ENCODE measurements at regions not wholly inside any gene's neighbourhood (a gene's known extent, or its start where the extent isn't known, plus 50 kb on each side); places are given as distances from the start of the nearest gene placed in this dataset.
"Not testable (repeated sequence)": the region's sequence is repeated elsewhere in the genome, so short reads cannot be mapped to it uniquely, and the experiment has no call there.

GRCh38 chr5:101288633-101289032 lies 385.6 kb upstream of the ST8SIA4 start:
- intact Hi-C loops (cut with micrococcal nuclease), result no loop called here
- Histone ChIP-seq H4K20me1 (replicated peaks; ENCODE audit: control insufficient read depth, extremely low read depth, insufficient read depth, low read length) (no peaks in the 10 kb centered on the region), H3K4me3 (replicated peaks in 1 of 3; ENCODE audit: insufficient read depth in 1 of 3, low read depth in 1 of 3, low read length in 3 of 3) (no peak overlapping the region), H3K9me3 (replicated peaks; ENCODE audit: control insufficient read depth, insufficient read depth, low read length) (no peaks in the 10 kb centered on the region), H3K4me2 (ENCODE audit: insufficient read depth, low read length) (no peak overlapping the region), H3K9ac (replicated peaks; ENCODE audit: extremely low read depth, insufficient read depth, low read length) (no peak overlapping the region), H3K79me2 (ENCODE audit: control insufficient read depth, insufficient read depth, low read length) (no peaks in the 10 kb centered on the region), H3K27me3 (ENCODE audit: control insufficient read depth in 2 of 2, insufficient read depth in 2 of 2, low read length in 2 of 2) (no peaks in the 10 kb centered on the region), H3K36me3 (ENCODE audit: control insufficient read depth in 2 of 2, extremely low read depth in 1 of 2, insufficient read depth in 2 of 2, low read length in 2 of 2) (no peaks in the 10 kb centered on the region), H3K4me1 (ENCODE audit: control insufficient read depth, extremely low read depth, insufficient read depth, low read length) (no peaks in the 10 kb centered on the region), H3K9me1 (replicated peaks; ENCODE audit: control insufficient read depth, extremely low read depth, insufficient read depth, low read length) (no peaks in the 10 kb centered on the region), H2AFZ (ENCODE audit: low read depth, low read length) (no peak overlapping the region), H3K27ac (ENCODE audit: insufficient read depth, low read depth, low read length) (no peak overlapping the region)
- BruUV-seq (replicated peaks), result no TSS peak
- TF ChIP-seq MAX (IDR thresholded peaks at IDR 0.05; ENCODE audit: insufficient read depth, insufficient read length) (no peak), POLR2A (IDR thresholded peaks at IDR 0.05; ENCODE audit: low read depth, low read length) (no peak), POLR2AphosphoS5 (IDR thresholded peaks at IDR 0.05; ENCODE audit: insufficient read depth, low read depth, low read length) (no peak)
- no peak for FAIRE-seq
- POLR2A ChIA-PET, result no interaction called here
- dilution Hi-C loops (cut with MboI; ENCODE audit: extremely low pct_ligation_motif_present, low sequenced_read_pairs), result no loop called here
- no peak for DNase-seq (ENCODE audit: low read depth, low spot score)
- CTCF ChIA-PET, result no interaction called here

GRCh38 chr5:101284736-101285375 lies 381.8 kb upstream of the ST8SIA4 start:
- no peak for DNase-seq (ENCODE audit: low read depth, low spot score)
- intact Hi-C loops (cut with micrococcal nuclease), result no loop called here
- ChIA-PET CTCF (no interaction called here), POLR2A (no interaction called here)
- no TSS peak for BruUV-seq (replicated peaks)
- Histone ChIP-seq H3K4me2 (ENCODE audit: insufficient read depth, low read length) (no peak overlapping the region), H3K27me3 (ENCODE audit: control insufficient read depth in 2 of 2, insufficient read depth in 2 of 2, low read length in 2 of 2) (no peaks in the 10 kb centered on the region), H3K9me1 (replicated peaks; ENCODE audit: control insufficient read depth, extremely low read depth, insufficient read depth, low read length) (no peaks in the 10 kb centered on the region), H3K79me2 (ENCODE audit: control insufficient read depth, insufficient read depth, low read length) (no peaks in the 10 kb centered on the region), H3K9me3 (replicated peaks; ENCODE audit: control insufficient read depth, insufficient read depth, low read length) (no peaks in the 10 kb centered on the region), H3K27ac (ENCODE audit: insufficient read depth, low read depth, low read length) (no peak overlapping the region), H3K36me3 (ENCODE audit: control insufficient read depth in 2 of 2, extremely low read depth in 1 of 2, insufficient read depth in 2 of 2, low read length in 2 of 2) (no peaks in the 10 kb centered on the region), H3K9ac (replicated peaks; ENCODE audit: extremely low read depth, insufficient read depth, low read length) (no peak overlapping the region), H2AFZ (ENCODE audit: low read depth, low read length) (no peak overlapping the region), H3K4me3 (replicated peaks in 1 of 3; ENCODE audit: insufficient read depth in 1 of 3, low read depth in 1 of 3, low read length in 3 of 3) (no peak overlapping the region), H4K20me1 (replicated peaks; ENCODE audit: control insufficient read depth, extremely low read depth, insufficient read depth, low read length) (no peaks in the 10 kb centered on the region), H3K4me1 (ENCODE audit: control insufficient read depth, extremely low read depth, insufficient read depth, low read length) (no peaks in the 10 kb centered on the region)
- FAIRE-seq, result no peak
- dilution Hi-C loops (cut with MboI; ENCODE audit: extremely low pct_ligation_motif_present, low sequenced_read_pairs), result no loop called here
- TF ChIP-seq JUN (IDR thresholded peaks at IDR 0.05; ENCODE audit: borderline replicate concordance, insufficient read depth, insufficient read length, low read depth) (no peak), EZH2 (IDR thresholded peaks at IDR 0.05; ENCODE audit: borderline replicate concordance, low read depth, low read length, severe bottlenecking) (no peak), MAX (IDR thresholded peaks at IDR 0.05; ENCODE audit: insufficient read depth, insufficient read length) (no peak), FOS (IDR thresholded peaks at IDR 0.05; ENCODE audit: borderline replicate concordance, insufficient read depth, low read length) (no peak), CTCF (IDR thresholded peaks at IDR 0.05; ENCODE audit: extremely low read depth in 1 of 2, insufficient read depth in 1 of 2, low read depth in 1 of 2, low read length in 2 of 2) (no peak)

GRCh38 chr5:101283938-101284337 lies 380.9 kb upstream of the ST8SIA4 start:
- H3K9me1 ChIP-seq (replicated peaks; ENCODE audit: control insufficient read depth, extremely low read depth, insufficient read depth, low read length); H3K9ac ChIP-seq (replicated peaks; ENCODE audit: extremely low read depth, insufficient read depth, low read length); H3K27ac ChIP-seq (ENCODE audit: insufficient read depth, low read depth, low read length); H3K4me3 ChIP-seq (replicated peaks in 1 of 3; ENCODE audit: insufficient read depth in 1 of 3, low read depth in 1 of 3, low read length in 3 of 3); H3K27me3 ChIP-seq (ENCODE audit: control insufficient read depth in 2 of 2, insufficient read depth in 2 of 2, low read length in 2 of 2); H3K4me1 ChIP-seq (ENCODE audit: control insufficient read depth, extremely low read depth, insufficient read depth, low read length); POLR2A ChIA-PET; DNase-seq (ENCODE audit: low read depth, low spot score); dilution Hi-C loops (cut with MboI; ENCODE audit: extremely low pct_ligation_motif_present, low sequenced_read_pairs); BruUV-seq (replicated peaks); FAIRE-seq; intact Hi-C loops (cut with micrococcal nuclease); H3K9me3 ChIP-seq (replicated peaks; ENCODE audit: control insufficient read depth, insufficient read depth, low read length); H2AFZ ChIP-seq (ENCODE audit: low read depth, low read length); H3K36me3 ChIP-seq (ENCODE audit: control insufficient read depth in 2 of 2, extremely low read depth in 1 of 2, insufficient read depth in 2 of 2, low read length in 2 of 2); H3K4me2 ChIP-seq (ENCODE audit: insufficient read depth, low read length); CTCF ChIA-PET; H3K79me2 ChIP-seq (ENCODE audit: control insufficient read depth, insufficient read depth, low read length); H4K20me1 ChIP-seq (replicated peaks; ENCODE audit: control insufficient read depth, extremely low read depth, insufficient read depth, low read length): not testable (repeated sequence)
